HUDEP-2 (cell line): ENCODE measurements at regions not wholly inside any gene's neighbourhood (a gene's known extent, or its start where the extent isn't known, plus 50 kb on each side); places are given as distances from the start of the nearest gene placed in this dataset.

Experiments used
- DNase-seq, 76 experiments: peaks; one replicate each; lab custom pipeline; 2025; ENCODE audit not compliant: unreplicated experiment in 76 of 76; lab: John Stamatoyannopoulos, UW

DNA sequence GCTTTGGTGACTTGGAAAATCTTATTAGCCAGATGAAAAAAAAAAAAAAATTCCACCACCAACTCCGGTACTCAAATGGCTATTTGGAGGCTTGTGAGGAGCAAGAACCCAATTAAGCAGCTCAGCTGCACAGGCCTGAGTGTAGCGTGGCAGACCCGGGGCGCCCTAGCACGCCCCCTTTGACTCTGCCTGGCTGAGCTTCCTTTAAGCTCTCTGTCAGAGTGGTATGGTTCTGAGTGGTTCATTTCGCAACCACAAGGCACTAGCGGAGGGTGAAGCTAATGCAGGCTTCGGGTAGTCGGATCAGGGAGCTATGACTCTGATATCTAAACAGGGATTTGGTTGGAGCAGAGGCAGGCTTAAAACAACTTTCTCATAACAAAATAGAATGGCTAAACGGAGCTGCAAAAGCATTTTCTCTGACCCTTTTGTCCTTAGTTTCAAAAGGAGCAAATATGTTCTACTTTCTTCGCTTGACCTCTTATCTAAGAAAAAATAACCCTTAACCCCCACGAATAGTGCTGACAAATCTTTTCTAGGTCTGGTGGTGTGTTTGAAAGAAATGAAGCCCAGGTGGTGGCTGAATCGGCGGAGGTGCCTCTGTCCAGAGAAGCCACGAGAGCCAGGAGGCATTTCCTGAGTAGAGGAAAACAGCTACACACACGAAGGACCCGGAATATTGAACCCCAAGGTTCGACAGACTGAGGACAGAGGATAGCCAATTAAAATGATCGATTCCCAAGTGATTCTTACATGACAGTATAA lies 285.4 kb upstream of the GLI3 start:
- no peak for DNase-seq

DNA sequence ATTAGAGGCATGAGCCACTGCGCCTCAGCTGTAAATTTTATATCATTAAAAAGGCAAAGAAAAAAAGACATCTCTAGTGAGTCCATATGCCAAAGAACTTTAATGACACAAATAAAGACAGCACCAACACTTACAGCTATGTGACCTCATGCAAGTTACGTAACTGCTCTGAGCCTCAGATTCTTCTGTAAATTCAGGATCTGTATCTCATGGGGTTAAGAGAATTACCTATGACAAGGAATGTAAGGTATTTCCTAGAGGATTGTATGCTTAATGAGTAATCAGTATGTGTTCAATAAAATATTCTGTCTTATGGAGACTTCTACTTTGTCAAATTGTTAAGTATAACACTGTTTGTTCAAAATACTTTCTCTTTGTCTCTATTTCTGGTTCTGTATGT lies 274.0 kb upstream of the GLI3 start:
- no peak for DNase-seq

DNA sequence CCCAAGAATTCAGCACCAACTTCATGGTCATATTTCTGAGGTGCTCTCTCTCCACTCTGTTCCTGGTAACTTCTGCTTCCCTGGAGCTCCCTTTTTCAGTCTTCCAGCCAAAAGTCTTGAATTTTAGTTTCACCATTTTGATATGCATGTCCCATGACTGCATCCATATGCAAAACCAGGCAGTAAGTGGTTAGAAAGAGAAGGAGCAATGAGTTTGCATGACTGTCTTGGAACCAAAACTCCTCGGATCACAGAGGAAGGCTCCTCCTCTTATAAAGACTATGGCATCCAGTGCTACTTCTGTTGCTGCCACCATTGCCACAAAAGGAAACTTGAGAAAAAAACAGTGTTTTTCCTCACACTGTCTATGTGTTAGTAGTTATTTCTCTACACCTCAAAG lies 269.1 kb upstream of the GLI3 start:
- DNase-seq, result no peak

DNA sequence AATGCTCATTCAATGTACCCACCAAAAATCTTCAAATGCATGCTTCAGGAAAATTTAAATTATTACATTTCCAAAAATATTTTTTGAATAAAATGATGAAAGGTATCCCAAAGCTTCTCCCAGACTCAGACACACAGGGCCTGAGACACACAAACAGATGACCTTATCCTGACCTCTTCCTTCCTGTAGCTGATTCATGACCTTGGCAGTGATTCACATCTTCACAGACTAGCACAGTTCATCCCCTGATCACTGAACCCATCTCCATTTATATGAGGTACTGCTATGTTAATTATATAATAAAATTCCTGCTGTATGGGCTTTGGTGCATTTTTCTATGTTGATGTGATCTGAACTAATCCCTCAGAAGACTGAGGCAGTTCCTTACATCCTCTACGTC lies 265.0 kb upstream of the GLI3 start:
- DNase-seq, result no peak

DNA sequence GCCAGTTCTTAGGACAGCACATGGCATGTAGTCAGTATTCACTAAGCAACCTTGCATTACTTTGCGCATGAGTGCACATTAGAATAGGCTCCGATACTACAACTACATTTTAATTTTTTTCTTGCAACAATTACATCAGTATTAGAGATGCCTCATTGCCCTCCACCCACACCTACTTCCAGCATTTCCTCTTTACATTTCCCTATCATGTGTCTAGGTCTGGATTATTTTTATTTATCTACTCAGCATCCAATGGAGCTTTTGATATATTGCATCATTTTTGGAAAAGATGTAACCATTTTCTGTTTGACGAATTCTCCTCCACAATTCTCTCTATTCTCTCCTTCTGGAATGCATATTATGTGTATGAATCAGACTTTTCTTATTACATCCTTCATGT lies 258.2 kb upstream of the GLI3 start:
- DNase-seq, result no peak

DNA sequence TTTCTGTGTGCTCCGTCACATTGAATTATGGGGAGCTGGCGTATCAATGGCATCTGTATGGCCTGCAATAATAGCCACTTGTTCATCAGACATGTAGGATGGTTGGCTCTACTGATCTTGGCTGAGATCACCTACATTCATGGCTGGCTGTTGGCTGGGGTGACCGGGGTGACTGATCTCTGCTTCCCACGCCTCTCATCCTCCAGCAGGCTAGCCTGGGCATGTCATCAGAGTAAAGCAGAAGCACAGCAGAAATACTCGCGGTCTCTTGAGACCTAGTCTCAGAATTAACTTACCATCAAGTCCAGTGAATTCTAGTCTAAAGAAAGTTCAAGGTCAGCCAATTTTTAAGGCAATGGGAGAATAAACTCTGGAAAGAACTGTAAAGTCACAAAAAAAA lies 257.7 kb upstream of the GLI3 start:
- DNase-seq, result no peak

DNA sequence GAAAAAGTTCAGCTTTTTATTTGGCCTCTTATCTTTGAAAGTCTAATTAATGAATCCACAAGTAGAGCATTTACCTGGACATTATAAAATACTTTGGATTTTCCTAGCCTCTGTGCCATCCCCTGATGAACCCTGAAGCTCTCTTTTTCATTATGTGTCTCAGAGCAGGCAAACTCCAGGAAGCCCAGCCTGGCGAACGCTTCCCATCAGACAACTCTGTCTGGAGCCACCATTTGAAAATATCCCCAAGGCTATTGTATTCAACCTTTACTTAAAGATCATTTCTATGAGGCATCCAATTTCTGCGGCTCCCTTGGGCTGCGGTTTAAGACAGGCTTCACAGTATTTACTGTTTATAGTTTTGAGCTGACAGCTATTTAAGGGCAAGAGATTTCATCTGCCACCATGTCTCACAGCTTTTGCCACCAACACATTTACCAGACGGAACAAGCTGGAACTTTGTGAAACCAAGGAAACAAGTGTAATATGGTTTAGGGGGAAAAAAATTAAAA lies 257.2 kb upstream of the GLI3 start:
- no peak for DNase-seq

DNA sequence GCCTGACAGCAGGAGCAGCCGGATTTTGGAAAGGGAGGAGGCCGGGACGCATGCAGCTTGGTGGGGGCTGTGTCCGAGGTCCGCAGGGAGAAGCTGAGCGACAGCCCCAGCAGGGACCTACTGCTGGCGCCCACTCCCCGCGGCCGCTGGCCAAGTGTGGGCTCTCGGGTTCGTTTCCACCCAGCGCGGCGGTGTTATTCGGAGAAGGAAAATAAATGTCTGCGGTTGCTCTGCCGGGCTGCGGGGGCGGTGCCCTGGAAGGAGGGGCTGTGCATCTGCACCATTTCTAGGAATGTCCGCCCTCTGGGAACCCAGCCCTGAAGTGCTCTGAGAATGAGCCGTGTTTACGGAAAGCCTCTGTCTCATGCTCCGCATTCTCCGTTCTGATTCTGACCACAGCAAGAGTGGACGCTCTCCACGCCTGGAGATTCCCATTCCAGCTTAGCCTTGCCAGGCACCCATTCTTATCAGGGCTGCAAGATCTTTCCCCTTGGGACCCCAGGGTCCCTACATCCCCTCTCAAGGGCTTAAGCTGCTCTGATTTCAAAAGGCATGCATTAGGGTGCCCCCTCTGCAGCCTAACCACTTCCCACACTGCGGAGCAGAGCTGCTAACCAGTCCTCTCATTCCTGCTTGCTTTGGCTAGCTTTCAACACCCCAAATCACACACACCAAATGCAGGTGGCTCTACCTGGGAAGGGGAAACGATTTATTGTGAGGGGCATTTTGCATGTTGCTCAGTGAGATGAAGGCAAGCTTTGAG lies 256.6 kb upstream of the GLI3 start:
- peak in 17 of 76 experiments; percentile 0 to 21 (median 9) for DNase-seq

DNA sequence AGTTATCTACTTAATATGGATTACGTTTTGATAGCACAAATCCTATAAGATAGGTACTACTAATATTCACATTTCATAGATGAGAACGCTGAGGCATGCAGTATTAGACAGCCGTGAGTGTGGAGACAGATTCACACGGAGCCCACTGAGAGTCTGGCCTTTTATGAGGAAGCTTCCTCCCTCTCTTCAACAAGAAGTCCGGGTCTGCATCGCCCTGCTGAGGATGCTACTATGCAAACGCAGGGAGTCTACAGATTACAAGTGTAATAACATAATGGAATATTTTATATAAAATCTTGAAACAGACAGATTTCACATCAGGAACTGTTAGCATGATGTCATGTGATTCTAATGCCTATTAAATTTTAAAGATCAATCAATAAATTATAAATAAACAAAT lies 255.9 kb upstream of the GLI3 start:
- no peak for DNase-seq

DNA sequence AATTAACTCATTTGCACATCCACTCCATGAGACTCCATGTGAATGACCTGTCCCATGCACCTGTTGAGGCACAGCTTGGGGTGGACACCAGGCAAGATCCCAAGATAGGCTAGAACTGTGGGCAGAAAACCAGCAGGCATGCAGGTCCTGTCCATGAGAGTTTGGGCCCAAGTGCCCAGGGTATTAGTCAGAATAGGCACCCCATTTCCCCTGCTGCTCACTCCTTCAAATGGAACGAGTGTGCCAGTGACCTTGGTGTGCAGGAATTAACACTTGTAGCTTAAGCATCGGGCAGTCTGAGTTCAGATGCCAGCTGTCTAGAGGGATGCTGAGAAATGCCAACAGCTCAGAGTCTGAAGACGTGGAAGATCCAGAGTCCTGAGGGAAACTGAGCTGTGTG lies 254.1 kb upstream of the GLI3 start:
- DNase-seq, result no peak

DNA sequence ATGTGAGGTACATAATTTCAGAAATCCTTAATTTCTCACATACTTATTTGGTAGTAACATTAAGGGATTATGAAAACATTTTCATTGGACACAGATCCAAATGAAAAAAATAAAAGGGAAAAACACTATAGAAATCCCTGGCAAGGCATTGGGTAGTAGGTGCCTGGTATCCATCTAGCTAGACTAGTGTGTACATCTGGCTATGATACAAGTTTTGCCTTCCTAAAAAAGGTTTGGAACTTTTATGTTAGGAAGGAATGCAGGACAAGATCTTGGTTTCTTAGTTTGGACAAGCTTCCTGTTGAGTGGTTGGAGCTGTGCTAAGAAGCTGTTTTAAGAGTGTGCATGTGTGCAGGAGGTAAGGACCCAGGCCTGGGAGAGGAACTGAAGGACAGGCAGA lies 252.3 kb upstream of the GLI3 start:
- no peak for DNase-seq

DNA sequence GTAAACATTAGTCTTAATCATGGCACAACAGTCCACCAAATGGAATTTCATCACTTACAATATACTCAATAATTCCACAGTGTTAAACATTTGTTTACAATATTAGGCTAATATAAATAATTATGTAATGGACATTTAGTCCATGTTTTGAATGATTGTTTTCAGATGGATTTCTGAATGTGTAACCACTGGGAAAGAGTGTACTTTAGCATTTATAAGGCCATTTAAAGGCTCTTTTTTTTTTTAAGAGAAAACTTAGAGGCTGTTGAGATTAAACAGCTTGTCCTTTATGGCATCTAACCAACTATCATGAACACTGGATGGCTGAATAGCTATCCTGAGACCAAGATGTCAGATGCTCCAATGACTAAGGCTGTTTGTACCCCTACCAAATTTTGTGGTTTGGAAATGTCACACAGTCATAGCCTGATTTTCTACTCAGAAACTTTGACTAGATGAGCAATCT lies 248.3 kb upstream of the GLI3 start:
- no peak for DNase-seq

DNA sequence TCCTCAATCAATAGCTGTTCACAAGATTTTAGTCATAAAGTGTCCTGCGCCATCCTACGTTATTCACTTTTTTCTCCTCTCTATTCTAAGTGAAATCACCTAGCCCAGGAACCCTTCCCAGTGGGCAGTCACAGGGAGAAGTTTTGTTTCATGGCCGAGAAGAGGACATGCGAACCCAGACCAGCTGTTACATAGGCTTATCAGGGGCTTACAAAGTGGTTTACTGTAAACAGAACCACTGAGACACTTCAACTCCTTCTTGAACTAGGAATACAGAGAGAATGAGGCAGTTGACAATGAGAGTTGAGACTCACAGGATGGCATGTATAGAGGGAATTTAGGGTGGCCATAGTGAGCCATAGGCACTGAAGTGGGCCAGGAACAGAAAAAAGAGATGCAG lies 246.9 kb upstream of the GLI3 start:
- no peak for DNase-seq

DNA sequence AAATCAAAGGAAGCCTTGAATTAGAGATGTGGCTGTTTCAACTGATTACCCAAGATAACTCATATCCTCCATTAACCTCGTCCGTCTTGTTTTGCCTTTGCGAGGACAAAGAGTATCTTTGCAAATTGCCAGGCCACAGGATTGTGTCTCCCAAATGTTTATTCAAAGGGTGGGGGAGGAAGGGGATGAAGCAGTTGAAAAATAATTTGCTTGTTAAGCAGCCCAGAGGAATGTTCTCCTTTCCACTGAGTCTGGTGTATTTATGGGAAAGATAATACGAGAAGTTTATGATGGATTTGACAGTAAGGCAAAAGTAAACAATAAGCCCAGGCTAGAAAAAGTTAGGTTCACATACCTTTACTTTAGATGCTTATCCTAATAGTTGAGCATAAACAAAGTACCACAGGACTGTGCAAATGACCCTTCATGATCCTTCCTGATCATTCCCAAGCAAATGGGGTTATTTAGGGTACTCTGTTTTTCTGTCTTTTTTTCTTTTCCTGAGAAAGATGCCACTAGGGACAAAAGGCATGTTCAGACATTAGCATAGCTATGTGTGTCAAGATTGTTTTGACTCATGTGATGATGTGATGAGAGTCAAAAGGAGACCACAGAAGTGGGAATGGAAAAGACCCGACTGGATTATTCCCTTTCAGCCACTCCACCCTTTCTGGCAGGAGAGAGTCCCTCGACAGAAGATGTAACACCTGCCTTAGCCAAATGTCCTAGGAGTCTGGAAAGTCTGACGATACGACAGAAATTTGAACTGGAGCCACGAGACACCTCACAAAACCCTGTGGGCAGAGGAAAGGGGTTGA lies 243.0 kb upstream of the GLI3 start:
- DNase-seq, result no peak

DNA sequence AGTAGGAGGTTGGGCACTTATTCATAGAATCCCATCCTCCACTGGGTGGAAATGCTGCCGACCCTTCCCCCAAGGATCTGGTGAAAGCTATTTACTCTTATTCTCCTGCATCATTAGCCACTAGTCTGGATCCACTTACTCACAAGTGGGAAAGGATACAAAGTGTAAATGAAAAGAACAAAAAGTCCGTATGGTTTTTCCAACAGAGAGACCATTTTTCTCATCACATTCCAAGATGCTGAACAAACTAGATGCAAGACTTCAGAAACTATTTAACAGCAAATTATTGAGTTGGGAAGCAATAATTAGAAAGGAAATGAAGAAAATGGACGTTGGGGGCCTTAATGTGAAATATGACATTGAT lies 242.4 kb upstream of the GLI3 start:
- no peak for DNase-seq

DNA sequence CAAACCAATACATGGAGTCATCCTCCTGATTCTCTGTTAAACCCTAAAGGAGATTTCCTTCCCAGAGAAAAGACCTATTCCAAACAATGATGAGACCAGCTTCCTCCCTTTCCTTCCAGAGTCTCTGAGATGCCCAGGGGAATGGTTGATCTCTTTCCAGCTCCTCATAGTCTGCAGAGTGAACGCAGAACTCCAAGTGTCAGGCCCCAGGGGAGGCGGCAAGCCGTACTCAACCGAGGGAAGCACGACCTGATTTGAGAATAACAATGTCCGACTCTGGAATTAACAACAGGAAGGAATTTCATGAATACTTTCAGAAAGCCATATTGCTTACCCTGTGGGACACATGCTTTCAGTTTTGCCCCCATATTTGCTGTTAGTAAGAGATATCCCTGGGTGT lies 241.7 kb upstream of the GLI3 start:
- no peak for DNase-seq

DNA sequence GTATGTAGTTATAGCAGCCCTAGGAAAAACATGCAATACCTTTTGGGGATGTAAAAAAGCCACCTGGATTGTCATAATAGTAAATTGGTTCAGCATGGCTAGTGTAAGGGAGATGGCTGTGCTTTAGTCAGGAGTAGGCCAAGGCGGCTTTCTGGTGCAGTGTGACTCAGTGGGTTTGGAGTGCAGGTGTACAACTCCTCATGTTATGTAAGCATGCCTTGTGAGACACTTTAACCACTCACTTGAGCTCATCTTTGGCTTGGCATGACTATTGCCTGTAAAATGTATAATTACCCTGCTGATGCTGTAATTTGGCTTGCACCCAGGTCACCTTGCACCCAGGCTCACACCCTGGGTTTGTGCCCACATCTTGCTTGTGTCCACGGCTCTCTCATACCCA lies 239.2 kb upstream of the GLI3 start:
- DNase-seq, result no peak

DNA sequence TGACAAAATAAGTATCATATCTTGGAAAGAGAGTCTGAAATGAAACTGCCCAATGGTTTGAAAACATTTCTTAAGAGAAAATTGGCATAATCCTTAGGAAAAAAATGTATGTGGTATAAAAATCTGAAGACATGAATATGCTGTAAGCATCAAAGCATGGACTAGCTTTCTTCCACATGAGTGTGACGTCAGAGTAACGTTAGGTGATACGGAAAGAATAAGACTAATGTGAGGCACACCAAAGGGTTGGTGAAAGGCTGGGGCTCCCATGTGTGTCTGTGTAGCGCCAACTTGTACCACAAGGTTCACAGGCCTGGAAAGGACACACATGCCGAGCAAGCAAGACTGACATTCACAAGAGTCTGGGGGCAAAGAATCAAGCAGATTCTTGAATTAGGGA lies 238.1 kb upstream of the GLI3 start:
- no peak for DNase-seq

DNA sequence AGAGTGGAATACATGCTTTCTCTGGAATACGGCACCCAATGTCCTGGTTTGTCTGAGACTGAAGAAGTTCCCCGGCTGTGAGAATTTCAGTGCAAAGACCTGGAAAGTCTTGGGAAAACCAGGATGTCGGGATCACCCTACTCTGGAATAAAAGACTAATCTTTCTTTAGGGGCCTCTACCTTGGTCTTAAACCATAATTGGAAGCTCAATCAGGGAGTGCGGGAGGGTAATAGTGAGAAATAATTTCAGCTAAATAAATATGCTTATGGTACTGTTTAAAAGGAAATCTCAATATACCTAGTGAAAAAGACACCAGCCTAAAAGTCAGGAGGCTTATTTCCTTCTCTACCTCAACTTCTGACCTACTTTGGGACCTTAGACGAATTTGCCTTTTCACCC lies 236.1 kb upstream of the GLI3 start:
- no peak for DNase-seq

DNA sequence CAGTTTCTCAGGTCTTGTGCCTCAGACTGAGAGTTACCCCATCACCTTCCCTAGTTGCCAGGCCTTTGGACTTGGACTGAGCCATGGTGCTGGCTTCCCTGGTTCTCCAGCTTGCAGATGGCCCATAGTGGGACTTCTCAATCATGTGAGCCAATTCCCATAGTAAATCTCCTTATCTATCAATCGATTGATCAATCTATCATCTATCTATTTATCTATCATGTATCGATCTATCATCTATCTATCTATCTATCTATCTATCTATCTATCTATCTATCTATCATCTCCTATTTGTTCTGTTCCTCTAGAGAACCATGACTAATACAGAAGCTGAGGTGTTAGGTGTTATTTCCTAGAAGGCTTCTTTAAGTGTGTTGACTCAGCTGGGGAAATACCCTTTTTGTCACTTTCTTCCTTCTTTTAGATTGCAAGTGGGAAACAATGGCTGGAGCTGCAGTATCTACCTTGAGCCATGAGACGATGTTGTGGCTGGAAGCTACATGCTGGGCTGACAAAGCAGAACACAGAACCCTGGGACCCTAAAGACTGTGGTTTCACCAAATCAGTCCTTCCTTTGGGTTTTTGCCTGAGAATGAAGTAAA lies 234.7 kb upstream of the GLI3 start:
- DNase-seq, result no peak

DNA sequence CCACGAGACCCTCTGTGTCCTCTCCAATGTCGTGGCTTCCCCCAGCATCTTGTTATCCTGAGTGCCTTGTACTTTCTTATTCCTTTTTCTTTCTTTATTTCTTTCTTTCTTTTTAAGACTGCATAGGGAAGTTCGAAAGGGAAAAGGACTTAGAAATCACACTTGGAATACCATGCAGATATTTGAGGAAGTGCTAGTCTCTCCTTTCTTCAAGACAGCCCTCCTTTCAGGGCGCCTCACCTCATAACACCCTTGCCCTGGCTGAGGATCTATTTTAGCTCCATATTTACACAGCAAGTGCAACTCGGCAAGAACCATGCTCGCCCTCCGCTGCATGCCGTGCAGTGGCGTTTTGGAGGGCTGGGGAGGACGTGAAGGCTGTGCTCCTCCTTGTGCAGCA lies 232.3 kb upstream of the GLI3 start:
- no peak for DNase-seq
